HG03280 (cell line): ENCODE measurements at regions not wholly inside any gene's neighbourhood (a gene's known extent, or its start where the extent isn't known, plus 50 kb on each side); places are given as distances from the start of the nearest gene placed in this dataset.
A peak's percentile ranks its signal among the peaks of the same experiment; 100 is the strongest.

ENCODE experiments used
- ATAC-seq: cut with Tn5 transposase; IDR thresholded peaks from one replicate; pipeline ENCODE4 v1.9.1; 2021; ENCODE audit warnings: mild to moderate bottlenecking, moderate library complexity; ENCODE audit not compliant: unreplicated experiment

GRCh38 chr1:173128742-173129141 lies 78.0 kb upstream of the TNFSF18 start:
- ATAC-seq, result no peak

- no peak for ATAC-seq
These were observed 76.9 kb upstream of the TNFSF18 start for GRCh38 chr1:173127369-173128307.

DNA sequence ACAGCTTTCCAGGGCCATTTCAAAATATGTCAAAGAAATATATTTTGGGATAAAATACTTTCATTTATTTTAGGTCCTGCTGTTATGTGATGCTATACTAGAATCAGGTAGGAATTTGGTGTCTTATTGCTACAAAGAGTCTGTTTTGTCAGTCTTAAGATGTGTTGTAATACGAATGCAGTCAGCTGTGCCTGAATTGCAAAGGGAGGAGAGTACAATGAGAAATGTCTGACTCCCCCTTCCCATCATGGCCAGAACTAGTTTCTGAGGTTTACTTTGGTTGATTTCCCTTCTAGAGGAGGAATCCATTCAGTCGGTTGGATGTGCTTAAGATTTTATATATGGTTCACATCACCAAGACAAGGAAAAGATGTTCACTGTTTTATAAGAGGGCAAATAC lies 75.7 kb upstream of the TNFSF18 start:
- no peak for ATAC-seq

DNA sequence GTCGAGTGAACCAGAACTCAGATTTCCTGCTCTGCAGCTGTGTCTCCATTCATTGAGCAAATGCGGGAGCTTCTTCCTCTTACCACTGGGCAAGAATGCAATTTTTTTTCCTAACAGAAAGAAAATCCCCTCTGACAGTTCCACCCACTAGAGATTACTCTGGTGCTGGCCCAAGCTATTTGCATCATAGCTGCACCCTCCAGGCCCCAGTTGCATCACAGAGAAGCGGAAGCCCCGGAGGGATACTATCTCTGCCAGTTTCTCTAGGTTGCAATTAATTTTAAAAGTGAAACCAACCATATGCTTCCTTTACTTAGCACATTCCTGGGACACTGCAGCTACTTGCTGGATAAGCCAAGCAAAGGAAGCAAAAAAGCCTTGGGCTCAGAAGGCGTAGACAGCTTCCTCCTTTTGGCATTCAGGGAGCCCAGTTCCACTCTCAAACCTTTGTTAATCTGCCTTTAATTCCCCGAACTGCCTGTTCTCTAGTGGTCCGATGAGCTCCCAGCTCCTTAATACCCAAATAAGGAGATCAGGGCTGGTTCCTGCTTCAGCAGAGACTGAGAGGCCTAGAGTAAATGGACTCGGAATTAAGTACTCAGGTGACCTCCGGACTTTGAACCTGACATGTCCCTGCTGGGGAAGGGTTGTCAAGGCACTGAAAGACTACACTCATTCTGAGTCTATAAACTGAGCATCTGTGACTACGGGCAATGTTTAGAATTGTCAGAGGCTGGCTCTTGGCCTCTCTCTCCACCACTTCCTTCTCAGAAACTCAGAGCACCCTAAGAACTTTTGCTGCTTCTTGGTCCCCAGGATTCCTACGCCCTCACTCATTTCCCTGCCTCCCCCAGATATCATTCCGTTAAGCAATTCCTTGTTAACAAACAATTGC lies 72.5 kb upstream of the TNFSF18 start:
- ATAC-seq, result no peak

GRCh38 chr1:173122344-173122935 lies 71.7 kb upstream of the TNFSF18 start:
- ATAC-seq, result no peak

- ATAC-seq, result no peak
These were observed 67.7 kb upstream of the TNFSF18 start for GRCh38 chr1:173118404-173118803.

- no peak for ATAC-seq
These were observed 67.0 kb upstream of the TNFSF18 start for GRCh38 chr1:173117761-173118160.

GRCh38 chr1:173117108-173117633 lies 66.4 kb upstream of the TNFSF18 start:
- no peak for ATAC-seq

DNA sequence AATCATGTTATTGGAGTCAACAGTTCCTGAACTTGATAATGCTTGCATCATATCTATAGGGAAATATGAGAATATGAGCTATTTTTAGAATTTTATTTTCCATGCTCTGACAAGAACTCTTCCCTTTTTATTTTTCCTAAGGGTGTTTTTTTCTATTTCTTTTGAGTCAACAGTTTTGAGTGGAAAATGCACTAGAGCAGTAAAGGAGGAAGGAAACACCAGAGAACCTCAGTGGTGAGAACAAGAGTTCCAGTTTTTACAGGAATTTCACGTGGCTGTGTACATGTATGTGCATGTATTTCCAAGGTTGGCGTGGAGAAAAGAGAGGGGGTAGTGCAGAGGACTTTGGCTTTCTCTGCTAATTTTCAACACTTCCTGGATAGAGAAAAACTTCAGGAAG lies 63.6 kb upstream of the TNFSF18 start:
- no peak for ATAC-seq

DNA sequence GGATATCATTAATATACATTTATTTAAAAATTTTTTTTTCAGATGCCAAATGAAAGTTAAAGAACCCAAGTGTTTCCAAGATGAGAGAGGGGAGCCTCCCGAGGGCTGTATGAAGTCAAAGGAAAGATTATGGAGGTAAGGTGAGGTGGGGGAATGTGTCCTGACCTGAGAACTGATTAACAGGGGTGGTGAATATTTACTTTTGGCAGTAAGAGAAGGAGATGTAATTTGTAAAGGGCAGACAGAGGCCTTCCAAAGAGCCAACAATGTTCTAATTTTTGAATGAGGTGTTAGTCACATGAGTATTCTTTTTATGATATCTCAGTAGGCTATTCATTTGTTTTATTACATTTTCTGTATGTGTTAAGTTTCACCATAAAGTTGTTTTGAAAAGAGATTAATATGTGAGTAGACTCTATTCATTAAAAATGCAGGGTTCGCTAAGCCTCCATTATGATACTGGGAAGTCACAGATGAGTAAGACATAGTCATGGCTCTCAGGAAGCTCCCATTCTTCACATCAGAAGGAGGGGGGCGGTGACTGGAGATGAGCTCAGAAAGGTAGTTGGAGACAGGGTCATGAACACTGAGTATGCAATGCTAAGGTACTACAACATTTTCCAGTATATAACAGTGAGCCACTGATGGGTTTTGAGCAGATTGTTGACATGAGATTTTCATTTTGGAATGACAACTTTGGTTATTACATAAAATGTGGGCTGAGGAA lies 62.4 kb upstream of the TNFSF18 start:
- no peak for ATAC-seq

GRCh38 chr1:173112129-173112528 lies 61.4 kb upstream of the TNFSF18 start:
- ATAC-seq, result peak; percentile 98

DNA sequence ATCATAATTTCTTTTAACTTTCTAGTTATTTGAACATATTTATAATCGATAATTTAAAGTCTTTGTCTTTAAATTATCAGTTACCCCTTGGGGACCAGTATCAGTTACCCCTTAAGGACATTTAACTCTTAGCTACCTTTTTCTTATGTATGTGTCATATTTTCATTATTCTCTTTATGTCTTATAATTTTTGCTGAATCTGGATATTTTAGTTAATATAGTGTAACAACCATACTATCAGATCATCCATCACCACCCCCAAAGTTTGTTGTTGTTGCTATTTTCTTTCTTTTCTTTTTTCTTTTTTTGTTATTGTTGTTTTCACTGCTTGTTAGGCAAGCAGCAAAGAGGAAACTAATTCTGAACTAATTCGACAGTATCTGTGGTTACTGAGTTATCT lies 57.0 kb upstream of the TNFSF18 start:
- no peak for ATAC-seq

DNA sequence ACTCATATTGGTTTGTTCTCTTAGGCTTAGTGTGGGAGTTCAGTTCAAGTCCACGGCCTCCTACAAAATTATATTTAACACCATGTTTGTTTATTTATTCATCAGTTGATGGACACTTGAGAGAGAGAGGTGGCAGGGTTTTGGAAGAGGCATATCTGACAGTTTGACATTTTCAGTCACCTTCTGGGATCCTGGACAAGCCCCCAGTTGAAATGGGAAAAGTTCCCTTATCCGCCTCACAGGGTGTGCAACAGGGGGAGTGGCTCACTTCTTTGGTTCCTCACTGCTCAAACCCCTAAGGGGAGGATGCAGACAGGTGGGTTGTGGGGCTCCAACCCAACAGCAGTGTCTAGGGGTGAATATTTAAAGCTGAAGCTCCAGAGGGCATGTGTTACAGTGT lies 52.3 kb upstream of the TNFSF18 start:
- ATAC-seq, result no peak

DNA sequence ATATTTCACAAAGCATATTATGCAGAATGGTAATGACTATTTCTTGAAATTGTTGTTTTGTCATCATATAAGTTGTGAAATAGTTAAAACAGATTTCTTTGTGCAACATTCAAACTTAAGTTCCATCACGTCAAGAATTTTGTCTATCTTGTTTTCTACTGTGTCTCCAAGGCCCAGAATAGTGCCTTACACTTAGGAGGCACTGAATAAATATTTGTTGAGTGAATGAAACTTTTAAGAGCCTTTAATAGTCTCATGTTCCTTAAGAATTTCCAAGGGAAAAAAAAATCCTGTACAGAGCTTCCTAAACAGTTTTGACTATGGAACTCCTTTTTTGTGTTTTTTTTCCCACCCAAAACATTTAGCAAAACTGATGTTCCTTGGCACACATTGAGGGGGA lies 50.8 kb upstream of the TNFSF18 start:
- ATAC-seq, result no peak

GRCh38 chr1:173100476-173101107 lies 49.9 kb upstream of the TNFSF18 start:
- no peak for ATAC-seq
